ENCODE measurements at regions not wholly inside any gene's neighbourhood (a gene's known extent, or its start where the extent isn't known, plus 50 kb on each side); places are given as distances from the start of the nearest gene placed in this dataset.
"Not testable (repeated sequence)": the region's sequence is repeated elsewhere in the genome, so short reads cannot be mapped to it uniquely, and the experiment has no call there.

GRCh38 chr4:57726154-57726553 is 616.0 kb upstream of the IGFBP7 start:
- Histone ChIP-seq H3K36me3 (ENCODE audit: control insufficient read depth, insufficient read depth, low read length) (no peaks in the 10 kb centered on the region), H3K4me3 (replicated peaks; ENCODE audit: low read depth, low read length) (no peak overlapping the region), H3K27me3 (replicated peaks; ENCODE audit: control insufficient read depth, insufficient read depth, low read length) (no peaks in the 10 kb centered on the region)
- no peak for TF ChIP-seq CTCF (IDR thresholded peaks at IDR 0.05; ENCODE audit: insufficient read depth, low read length, poor library complexity, severe bottlenecking)
- DNase-seq (ENCODE audit: extremely low read depth, insufficient read length): no peak

DNA sequence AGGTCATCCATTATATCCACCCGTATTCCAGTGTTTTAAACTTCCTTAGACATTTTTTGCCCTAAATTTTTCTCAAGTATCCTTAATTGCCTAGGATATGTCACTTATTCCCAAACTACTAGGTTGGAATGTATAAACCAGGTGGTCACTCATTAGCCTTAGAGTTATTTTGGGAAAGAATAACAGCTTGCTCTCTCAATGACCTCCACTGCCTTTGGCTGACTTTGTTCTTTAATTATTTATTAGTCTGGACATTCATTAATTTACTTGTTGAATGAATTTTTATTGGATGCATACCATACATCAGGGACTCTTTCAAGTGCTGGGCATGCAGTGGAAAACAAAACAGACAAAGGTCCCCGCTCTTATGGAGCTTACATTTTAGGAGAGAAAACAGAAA is 609.3 kb upstream of the IGFBP7 start:
- no peaks in the 10 kb centered on the region for H3K36me3 ChIP-seq (ENCODE audit: control insufficient read depth, insufficient read depth, low read length)
- no peak overlapping the region for H3K4me3 ChIP-seq (replicated peaks; ENCODE audit: low read depth, low read length)
- TF ChIP-seq CTCF (IDR thresholded peaks at IDR 0.05; ENCODE audit: insufficient read depth, low read length, poor library complexity, severe bottlenecking): no peak
- H3K27me3 ChIP-seq (replicated peaks; ENCODE audit: control insufficient read depth, insufficient read depth, low read length): no peaks in the 10 kb centered on the region
- DNase-seq (ENCODE audit: extremely low read depth, insufficient read length): no peak

DNA sequence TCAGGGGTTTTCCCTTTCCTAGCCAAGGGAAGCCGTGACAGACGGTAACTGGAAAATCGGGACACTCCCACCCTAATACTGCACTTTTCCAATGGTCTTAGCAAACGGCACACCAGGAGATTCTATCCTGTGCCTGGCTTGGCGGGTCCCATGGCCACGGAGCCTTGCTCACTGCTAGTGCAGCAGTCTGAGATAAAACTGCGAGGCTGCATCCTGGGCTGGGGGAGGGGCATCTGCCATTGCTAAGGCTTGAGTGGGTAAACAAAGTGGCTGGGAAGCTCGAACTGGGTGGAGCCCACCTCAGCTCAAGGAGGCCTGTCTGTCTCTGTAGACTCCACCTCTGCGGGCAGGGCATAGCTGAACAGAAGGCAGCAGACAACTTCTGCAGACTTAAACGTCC is 604.1 kb upstream of the IGFBP7 start:
- not testable (repeated sequence) for H3K27me3 ChIP-seq (replicated peaks; ENCODE audit: control insufficient read depth, insufficient read depth, low read length); H3K4me3 ChIP-seq (replicated peaks; ENCODE audit: low read depth, low read length); DNase-seq (ENCODE audit: extremely low read depth, insufficient read length); H3K36me3 ChIP-seq (ENCODE audit: control insufficient read depth, insufficient read depth, low read length)

GRCh38 chr4:57710053-57710452 is 599.9 kb upstream of the IGFBP7 start:
- no peaks in the 10 kb centered on the region for H3K36me3 ChIP-seq (ENCODE audit: control insufficient read depth, insufficient read depth, low read length)
- no peak for DNase-seq (ENCODE audit: extremely low read depth, insufficient read length)
- no peaks in the 10 kb centered on the region for H3K27me3 ChIP-seq (replicated peaks; ENCODE audit: control insufficient read depth, insufficient read depth, low read length)
- H3K4me3 ChIP-seq (replicated peaks; ENCODE audit: low read depth, low read length): no peak overlapping the region
- TF ChIP-seq CTCF (IDR thresholded peaks at IDR 0.05; ENCODE audit: insufficient read depth, low read length, poor library complexity, severe bottlenecking): no peak

DNA sequence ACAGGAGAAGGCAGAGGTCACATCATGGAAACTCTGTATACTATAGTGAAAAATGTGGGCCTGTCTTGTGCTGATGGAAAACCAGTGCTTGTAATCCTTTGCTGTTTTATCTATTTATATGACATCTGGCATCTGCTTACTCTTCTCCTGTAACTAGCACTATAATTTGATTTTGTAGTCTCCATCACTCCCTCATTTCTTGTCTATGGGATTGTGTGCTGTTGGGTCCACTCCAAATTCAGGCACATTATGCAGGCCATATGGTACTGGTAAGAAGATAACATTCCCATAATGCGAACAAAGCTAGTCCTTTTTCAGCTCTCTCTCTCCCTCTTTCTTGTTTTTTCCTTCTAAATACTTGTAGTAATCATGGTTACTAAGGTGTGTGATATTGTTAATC is 581.2 kb upstream of the IGFBP7 start:
- no peak overlapping the region for H3K4me3 ChIP-seq (replicated peaks; ENCODE audit: low read depth, low read length)
- no peaks in the 10 kb centered on the region for H3K27me3 ChIP-seq (replicated peaks; ENCODE audit: control insufficient read depth, insufficient read depth, low read length)
- no peak for DNase-seq (ENCODE audit: extremely low read depth, insufficient read length)
- no peaks in the 10 kb centered on the region for H3K36me3 ChIP-seq (ENCODE audit: control insufficient read depth, insufficient read depth, low read length)
- no peak for TF ChIP-seq CTCF (IDR thresholded peaks at IDR 0.05; ENCODE audit: insufficient read depth, low read length, poor library complexity, severe bottlenecking)

DNA sequence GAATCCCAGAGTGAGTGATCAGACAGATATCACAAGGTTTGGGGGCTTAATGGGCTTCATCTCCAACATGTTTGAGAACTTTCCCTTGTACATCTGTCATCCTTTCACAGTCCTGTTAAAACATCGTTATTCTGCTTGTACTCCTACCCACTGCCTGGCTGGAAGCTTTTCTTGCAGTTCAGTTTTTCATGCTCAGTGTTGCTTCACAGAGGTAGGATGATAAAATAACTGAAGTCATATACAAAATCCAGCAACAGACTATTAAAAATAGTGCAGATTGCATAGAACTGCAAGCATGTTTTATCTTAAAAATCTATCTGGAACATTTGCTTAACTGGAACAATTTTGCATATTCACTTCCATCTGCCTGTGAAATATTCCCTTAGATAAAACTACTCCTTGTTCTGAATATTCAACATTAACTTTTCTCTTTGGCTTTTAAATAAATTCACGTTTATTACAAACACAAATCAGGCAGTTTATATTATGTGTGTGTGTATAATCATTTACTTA is 579.6 kb upstream of the IGFBP7 start:
- no peak for TF ChIP-seq CTCF (IDR thresholded peaks at IDR 0.05; ENCODE audit: insufficient read depth, low read length, poor library complexity, severe bottlenecking)

More for the DNA sequence above, 579.6 kb upstream of the IGFBP7 start:
- no peaks in the 10 kb centered on the region for H3K27me3 ChIP-seq (replicated peaks; ENCODE audit: control insufficient read depth, insufficient read depth, low read length)
- DNase-seq (ENCODE audit: extremely low read depth, insufficient read length): no peak
- H3K36me3 ChIP-seq (ENCODE audit: control insufficient read depth, insufficient read depth, low read length): no peaks in the 10 kb centered on the region
- no peak overlapping the region for H3K4me3 ChIP-seq (replicated peaks; ENCODE audit: low read depth, low read length)

All from GM06990 (cell line).